Large intestine (tissue), 3 donors: ENCODE measurements at regions not wholly inside any gene's neighbourhood (a gene's known extent, or its start where the extent isn't known, plus 50 kb on each side); places are given as distances from the start of the nearest gene placed in this dataset.
"Not testable (repeated sequence)": the region's sequence is repeated elsewhere in the genome, so short reads cannot be mapped to it uniquely, and the experiment has no call there.

Experiments
- DNase-seq, 2 donors: peaks; one replicate each; pipeline versions ENCODE4 v3.0.0 to v3.0.0-alpha.2; 2013
- H3K27ac ChIP-seq: one replicate; pipeline ENCODE4 v1.5.1; 2013; ENCODE audit warnings: low read length
- H3K27me3 ChIP-seq: 2 replicates; pipeline ENCODE4 v1.6.1; 2013; ENCODE audit warnings: low read length; ENCODE audit not compliant: control insufficient read depth, insufficient read depth
- H3K36me3 ChIP-seq: 2 replicates; pipeline ENCODE4 v1.6.1; 2013; ENCODE audit warnings: low read length; ENCODE audit not compliant: control insufficient read depth, insufficient read depth
- H3K4me1 ChIP-seq: one replicate; pipeline ENCODE4 v1.6.1; 2013; ENCODE audit warnings: low read length; ENCODE audit not compliant: control insufficient read depth, insufficient read depth
- H3K4me3 ChIP-seq: one replicate; pipeline ENCODE4 v1.5.1; 2013; ENCODE audit warnings: low read length
- H3K9me3 ChIP-seq: one replicate; pipeline ENCODE4 v1.6.1; 2013; ENCODE audit warnings: mild to moderate bottlenecking, low read depth, low read length, moderate library complexity; ENCODE audit not compliant: control insufficient read depth
- WGBS: methylation state at CpG from one replicate; pipeline ENCODE4 v1.1.5; 2013; ENCODE audit warnings: low lambda C conversion rate; ENCODE audit not compliant: insufficient coverage; 5-methylcytosine and 5-hydroxymethylcytosine counted together

GRCh38 chr17:20705186-20705585, 125.7 kb downstream of the CDRT15L2 start:
- not testable (repeated sequence) for H3K4me1 ChIP-seq, H3K9me3 ChIP-seq, DNase-seq, H3K27ac ChIP-seq, H3K27me3 ChIP-seq, H3K4me3 ChIP-seq, H3K36me3 ChIP-seq
- WGBS = no CpG with 5 or more reads among the region's 1 CpG

- 100% methylated on average over 1 of the region's 16 CpGs for WGBS
- Histone ChIP-seq H3K4me1 (no peaks in the 10 kb centered on the region), H3K9me3 (no peaks in the 10 kb centered on the region), H3K4me3 (no peak overlapping the region), H3K36me3 (no peaks in the 10 kb centered on the region), H3K27ac (no peak overlapping the region), H3K27me3 (no peaks in the 10 kb centered on the region)
- DNase-seq = no peak
These were observed 127.3 kb downstream of the CDRT15L2 start for GRCh38 chr17:20706751-20707373.

GRCh38 chr17:20708821-20709220, 129.3 kb downstream of the CDRT15L2 start:
- not testable (repeated sequence) for H3K9me3 ChIP-seq, H3K36me3 ChIP-seq, H3K4me1 ChIP-seq, H3K4me3 ChIP-seq, DNase-seq, H3K27me3 ChIP-seq, H3K27ac ChIP-seq
- WGBS = 82% methylated on average over 9 of the region's 11 CpGs

DNA sequence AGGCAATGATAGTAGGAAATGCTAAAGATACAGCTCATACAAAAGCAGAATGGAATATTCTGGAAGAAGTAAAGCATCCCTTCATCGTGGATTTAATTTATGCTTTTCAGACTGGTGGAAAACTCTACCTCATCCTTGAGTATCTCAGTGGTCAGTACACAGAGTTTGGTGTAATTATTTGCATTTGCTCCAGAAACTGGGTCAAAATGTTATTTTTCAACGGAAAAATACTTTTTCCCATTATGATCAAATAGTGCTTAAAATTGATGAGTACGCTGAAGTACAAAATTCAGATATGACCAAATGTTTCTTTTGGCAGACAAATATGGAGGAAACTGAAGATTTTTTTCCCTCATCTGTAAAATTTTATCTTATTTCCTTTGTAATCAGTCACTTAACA, 137.0 kb downstream of the CDRT15L2 start:
- DNase-seq, H3K36me3 ChIP-seq, H3K27ac ChIP-seq, H3K4me3 ChIP-seq, H3K9me3 ChIP-seq, H3K4me1 ChIP-seq, H3K27me3 ChIP-seq: not testable (repeated sequence)
- WGBS = no CpG with 5 or more reads among the region's 3 CpGs

DNA sequence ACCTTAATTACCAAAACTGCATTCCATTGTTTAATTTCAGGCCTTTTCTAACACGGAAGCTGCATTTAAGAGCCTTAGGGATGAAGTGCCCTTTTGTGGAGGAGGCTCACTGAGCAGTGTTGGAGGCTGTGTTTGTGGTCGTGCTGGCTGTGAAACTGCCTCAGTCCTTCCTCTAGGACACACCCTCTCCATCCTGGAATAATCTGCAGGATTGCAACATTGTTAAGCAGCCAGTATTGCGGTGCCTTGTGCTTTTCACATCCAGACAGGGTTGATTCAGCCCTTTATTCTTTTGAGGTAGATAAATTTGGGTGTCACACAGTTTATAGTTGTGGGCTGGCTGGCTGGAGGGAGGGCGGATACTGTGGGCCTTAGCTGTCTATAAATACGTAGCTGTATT, 141.6 kb downstream of the CDRT15L2 start:
- no CpG with 5 or more reads among the region's 5 CpGs for whole genome bisulfite sequencing
- Histone ChIP-seq H3K9me3 (no peaks in the 10 kb centered on the region), H3K27ac (no peak overlapping the region), H3K36me3 (no peaks in the 10 kb centered on the region), H3K27me3 (no peaks in the 10 kb centered on the region), H3K4me3 (no peak overlapping the region), H3K4me1 (no peaks in the 10 kb centered on the region)
- DNase-seq = no peak

GRCh38 chr17:20724391-20724790, 144.9 kb downstream of the CDRT15L2 start:
- not testable (repeated sequence) for H3K36me3 ChIP-seq, H3K27me3 ChIP-seq, H3K27ac ChIP-seq, H3K4me3 ChIP-seq, H3K4me1 ChIP-seq, H3K9me3 ChIP-seq
- DNase-seq = peak; percentile 28 to 68
- WGBS = 0% methylated on average over 1 of the region's 1 CpG

DNA sequence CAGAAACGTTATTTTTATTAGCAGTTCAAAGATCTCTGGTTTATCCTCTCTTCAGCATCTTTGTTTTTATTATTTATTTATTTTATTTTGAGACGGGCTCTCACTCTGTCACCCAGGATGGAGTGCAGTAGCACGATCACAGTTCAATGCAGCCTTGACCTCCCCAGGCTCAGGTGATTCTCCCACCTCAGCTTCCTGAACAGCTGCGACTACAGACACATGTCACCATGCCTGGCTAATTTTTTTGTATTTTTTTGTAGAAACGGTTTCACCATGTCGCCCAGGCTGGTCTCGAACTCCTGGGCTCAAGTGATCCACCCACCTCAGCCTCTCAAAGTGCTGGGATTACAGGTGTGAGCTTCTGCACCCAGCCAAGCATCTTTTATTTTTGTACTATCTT, 147.7 kb downstream of the CDRT15L2 start:
- WGBS = 58% methylated on average over 3 of the region's 7 CpGs
- not testable (repeated sequence) for H3K4me3 ChIP-seq, H3K27ac ChIP-seq, DNase-seq, H3K9me3 ChIP-seq, H3K27me3 ChIP-seq, H3K4me1 ChIP-seq, H3K36me3 ChIP-seq

GRCh38 chr17:20728181-20728580, 148.7 kb downstream of the CDRT15L2 start:
- H3K4me3 ChIP-seq = no peak overlapping the region
- no peaks in the 10 kb centered on the region for H3K27me3 ChIP-seq
- H3K36me3 ChIP-seq = no peaks in the 10 kb centered on the region
- no peak for DNase-seq
- H3K27ac ChIP-seq = no peak overlapping the region
- WGBS = no CpG with 5 or more reads among the region's 1 CpG
- no peaks in the 10 kb centered on the region for H3K9me3 ChIP-seq
- no peaks in the 10 kb centered on the region for H3K4me1 ChIP-seq

DNA sequence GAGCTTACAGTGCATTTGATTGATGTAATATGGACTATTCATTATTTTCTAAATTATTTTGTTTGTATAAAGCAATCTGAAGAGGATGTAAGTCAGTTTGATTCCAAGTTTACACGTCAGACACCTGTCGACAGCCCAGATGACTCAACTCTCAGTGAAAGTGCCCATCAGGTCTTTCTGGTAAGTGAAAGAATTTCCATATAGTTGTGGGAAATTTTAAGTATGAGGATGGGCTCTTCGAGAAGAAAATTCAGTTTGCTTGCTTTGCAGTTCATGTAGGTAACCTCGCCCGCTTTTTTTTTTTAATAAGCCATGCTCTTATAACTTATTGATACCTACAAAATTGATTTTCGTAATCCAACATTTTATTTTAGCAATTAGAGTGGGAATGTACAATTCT, 151.6 kb downstream of the CDRT15L2 start:
- DNase-seq, H3K36me3 ChIP-seq, H3K4me3 ChIP-seq, H3K4me1 ChIP-seq, H3K27ac ChIP-seq, H3K9me3 ChIP-seq, H3K27me3 ChIP-seq: not testable (repeated sequence)
- no CpG with 5 or more reads among the region's 6 CpGs for WGBS

GRCh38 chr17:20733923-20734322, 154.4 kb downstream of the CDRT15L2 start:
- WGBS = 94% methylated on average over 11 of the region's 13 CpGs

DNA sequence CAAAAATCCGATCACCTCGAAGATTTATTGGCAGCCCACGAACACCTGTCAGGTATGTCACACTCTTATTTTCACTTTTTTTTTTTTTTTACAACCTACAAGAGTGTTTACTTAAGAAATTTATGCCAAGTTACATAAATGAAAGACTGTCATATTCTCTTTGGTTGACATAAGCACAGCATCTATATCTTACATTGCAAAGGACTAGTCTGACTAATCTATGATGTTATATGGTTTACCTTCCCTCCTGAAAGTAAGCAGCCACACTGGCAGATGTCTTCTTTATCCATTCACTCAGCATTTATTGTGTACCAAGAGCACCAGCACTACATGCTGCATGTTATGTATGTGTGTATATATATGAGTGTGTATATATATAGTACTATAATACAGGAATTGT, 156.3 kb downstream of the CDRT15L2 start:
- DNase-seq = no peak
- H3K27ac ChIP-seq = no peak overlapping the region
- H3K36me3 ChIP-seq = no peaks in the 10 kb centered on the region
- H3K4me1 ChIP-seq = no peaks in the 10 kb centered on the region
- H3K9me3 ChIP-seq = no peaks in the 10 kb centered on the region
- WGBS = 64% methylated on average over 3 of the region's 3 CpGs
- no peak overlapping the region for H3K4me3 ChIP-seq
- no peaks in the 10 kb centered on the region for H3K27me3 ChIP-seq

More at GRCh38 chr17:20733923-20734322, 154.4 kb downstream of the CDRT15L2 start:
- Histone ChIP-seq H3K36me3 (no peaks in the 10 kb centered on the region), H3K27me3 (no peaks in the 10 kb centered on the region), H3K4me1 (no peaks in the 10 kb centered on the region), H3K4me3 (no peak overlapping the region), H3K27ac (no peak overlapping the region), H3K9me3 (no peaks in the 10 kb centered on the region)
- no peak for DNase-seq
